Nephron (organoid): ENCODE measurements at regions not wholly inside any gene's neighbourhood (a gene's known extent, or its start where the extent isn't known, plus 50 kb on each side); places are given as distances from the start of the nearest gene placed in this dataset.
"Not testable (repeated sequence)": the region's sequence is repeated elsewhere in the genome, so short reads cannot be mapped to it uniquely, and the experiment has no call there.

Source experiments
- H3K27ac Mint-ChIP-seq, 3 experiments: 2 replicates each; pipeline ENCODE4 v1.8.0; 2020; ENCODE audit warnings: mixed read lengths in 3 of 3, mild to moderate bottlenecking in 2 of 3, moderate library complexity in 1 of 3
- H3K27me3 Mint-ChIP-seq: 2 replicates; pipeline ENCODE4 v1.8.0; 2021; ENCODE audit warnings: low read depth, mild to moderate bottlenecking, moderate library complexity, mixed read lengths
- H3K36me3 Mint-ChIP-seq: 2 replicates; pipeline ENCODE4 v1.8.0; 2020; ENCODE audit warnings: low read depth, mixed read lengths
- H3K4me1 Mint-ChIP-seq: 2 replicates; pipeline ENCODE4 v1.8.0; 2020; ENCODE audit warnings: mixed read lengths
- H3K4me3 Mint-ChIP-seq, 3 experiments: 2 replicates each; pipeline ENCODE4 v1.8.0; 2020; ENCODE audit warnings: mild to moderate bottlenecking in 3 of 3, mixed read lengths in 3 of 3, moderate library complexity in 2 of 3
- H3K9me3 Mint-ChIP-seq: 2 replicates; pipeline ENCODE4 v1.8.0; 2020; ENCODE audit warnings: mixed read lengths
- CTCF ChIP-seq, 3 experiments: fragments of 200-600 bp; sonication (generic); IDR thresholded peaks; one replicate each; pipeline ENCODE4 v1.5.0; 2021; ENCODE audit warnings: antibody characterized with exemption in 3 of 3; ENCODE audit not compliant: unreplicated experiment in 3 of 3

GRCh38 chr5:113694576-113694975 lies 181.1 kb downstream of the YTHDC2 start:
- no peak for TF ChIP-seq CTCF (IDR thresholded peaks at IDR 0.05; ENCODE audit: unreplicated experiment in 3 of 3)
- peaks cover 29% of the 10 kb centered on the region for H3K4me1 Mint-ChIP-seq
- H3K9me3 Mint-ChIP-seq: no peaks in the 10 kb centered on the region
- H3K4me3 Mint-ChIP-seq: no peak overlapping the region
- H3K27ac Mint-ChIP-seq: peak overlapping the region in 1 of 3 experiments; percentile 28
- no peaks in the 10 kb centered on the region for H3K36me3 Mint-ChIP-seq
- H3K27me3 Mint-ChIP-seq: peaks cover 10% of the 10 kb centered on the region

- Mint-ChIP-seq H3K36me3 (peaks cover 6% of the 10 kb centered on the region), H3K27ac (no peak overlapping the region), H3K4me3 (no peak overlapping the region), H3K9me3 (peaks cover 18% of the 10 kb centered on the region), H3K27me3 (no peaks in the 10 kb centered on the region), H3K4me1 (no peaks in the 10 kb centered on the region)
- TF ChIP-seq CTCF (IDR thresholded peaks at IDR 0.05; ENCODE audit: unreplicated experiment in 3 of 3): no peak
Observed at GRCh38 chr5:113703266-113703665, 189.8 kb downstream of the YTHDC2 start.

- TF ChIP-seq CTCF (IDR thresholded peaks at IDR 0.05; ENCODE audit: unreplicated experiment in 3 of 3): no peak
- Mint-ChIP-seq H3K27me3 (no peaks in the 10 kb centered on the region), H3K4me1 (no peaks in the 10 kb centered on the region), H3K27ac (no peak overlapping the region), H3K4me3 (no peak overlapping the region), H3K36me3 (peaks cover 6% of the 10 kb centered on the region), H3K9me3 (peaks cover 27% of the 10 kb centered on the region)
Observed at GRCh38 chr5:113705657-113706056, 192.2 kb downstream of the YTHDC2 start.

- H3K4me3 Mint-ChIP-seq: no peak overlapping the region
- H3K9me3 Mint-ChIP-seq: peaks cover 35% of the 10 kb centered on the region
- no peaks in the 10 kb centered on the region for H3K27me3 Mint-ChIP-seq
- no peaks in the 10 kb centered on the region for H3K36me3 Mint-ChIP-seq
- no peak for TF ChIP-seq CTCF (IDR thresholded peaks at IDR 0.05; ENCODE audit: unreplicated experiment in 3 of 3)
- peaks cover 11% of the 10 kb centered on the region for H3K4me1 Mint-ChIP-seq
- peak overlapping the region; percentile 43 to 77 (median 61) for H3K27ac Mint-ChIP-seq
Observed at GRCh38 chr5:113713051-113713450, 199.6 kb downstream of the YTHDC2 start.

- H3K27ac Mint-ChIP-seq, H3K27me3 Mint-ChIP-seq, H3K4me3 Mint-ChIP-seq, H3K36me3 Mint-ChIP-seq: not testable (repeated sequence)
- peaks cover 26% of the 10 kb centered on the region for H3K9me3 Mint-ChIP-seq
- H3K4me1 Mint-ChIP-seq: peaks cover 16% of the 10 kb centered on the region
Observed at GRCh38 chr5:113715921-113716320, 202.4 kb downstream of the YTHDC2 start.

- no peak overlapping the region for H3K27ac Mint-ChIP-seq
- no peak for TF ChIP-seq CTCF (IDR thresholded peaks at IDR 0.05; ENCODE audit: unreplicated experiment in 3 of 3)
- H3K4me1 Mint-ChIP-seq: peaks cover 18% of the 10 kb centered on the region
- no peak overlapping the region for H3K4me3 Mint-ChIP-seq
- H3K27me3 Mint-ChIP-seq: no peaks in the 10 kb centered on the region
- H3K36me3 Mint-ChIP-seq: no peaks in the 10 kb centered on the region
- H3K9me3 Mint-ChIP-seq: peaks cover 16% of the 10 kb centered on the region
Observed at GRCh38 chr5:113719549-113719948, 206.1 kb downstream of the YTHDC2 start.
